A549 (cell line): ENCODE measurements at regions not wholly inside any gene's neighbourhood (a gene's known extent, or its start where the extent isn't known, plus 50 kb on each side); places are given as distances from the start of the nearest gene placed in this dataset.

Experiments
- ATAC-seq, 2 experiments: fragments of 200-7000 bp in 1 of 2; fragments of >200 bp in 1 of 2; cut with Nextera tagmentation in 1 of 2; cut with Tn5 transposase in 1 of 2; 3 replicates each; pipeline versions ENCODE4 v1.8.0 to v1.9.1; 2018 to 2020; ENCODE audit warnings: mild to moderate bottlenecking in 1 of 2, moderate library complexity in 1 of 2
- CTCF ChIA-PET: fragments of 300-600 bp; sonication (Branson Sonifier 250); formaldehyde crosslinking; extraction: SDS; loops from one replicate; lab custom pipeline; 2021; ENCODE audit warnings: antibody characterized with exemption, inconsistent platforms; lab: Yijun Ruan, JAX
- POLR2A ChIA-PET: fragments of 350-600 bp; formaldehyde crosslinking; extraction: SDS; loops from one replicate; lab custom pipeline; 2021; ENCODE audit warnings: antibody characterized with exemption, inconsistent platforms; lab: Yijun Ruan, JAX
- DNase-seq, 2 experiments: peaks; one replicate each; pipeline versions ENCODE4 v3.0.0 to v3.0.0-alpha.2; 2011 to 2016; ENCODE audit warnings: low read depth in 1 of 2, low spot score in 1 of 2
- FAIRE-seq: peaks from 2 replicates; lab custom pipeline; 2011; peaks lifted over from hg19 to GRCh38; lab: Jason Lieb, UNC
- H3K27ac ChIP-seq, 2 experiments: fragments of >200 bp; sonication (Bioruptor Twin); formaldehyde crosslinking; 3 replicates each; pipeline ENCODE4 v1.5.1; 2016 to 2017
- H3K4me1 ChIP-seq: fragments of >200 bp; sonication (Bioruptor Twin); formaldehyde crosslinking; 3 replicates; pipeline ENCODE4 v1.6.1; 2016
- H3K4me2 ChIP-seq: fragments of >200 bp; sonication (Bioruptor Twin); formaldehyde crosslinking; 3 replicates; pipeline ENCODE4 v1.6.1; 2016
- H3K4me3 ChIP-seq: fragments of >200 bp; sonication (Bioruptor Twin); formaldehyde crosslinking; 3 replicates; pipeline ENCODE4 v1.5.1; 2016
- H3K9me3 ChIP-seq: fragments of >200 bp; sonication (Bioruptor Twin); formaldehyde crosslinking; 3 replicates; pipeline ENCODE4 v1.6.1; 2016
- CBX2 ChIP-seq: fragments of 200-600 bp; sonication (generic); IDR thresholded peaks from 2 replicates; pipeline ENCODE4 v1.6.1; 2016; ENCODE audit warnings: low read depth, mild to moderate bottlenecking, borderline replicate concordance
- CEBPB ChIP-seq, 2 experiments: fragments of >200 bp in 1 of 2; sonication (Bioruptor Twin) in 1 of 2; formaldehyde crosslinking in 1 of 2; IDR thresholded peaks; 2 replicates each; pipeline ENCODE4 v1.6.1; 2012 to 2016
- CHD2 ChIP-seq: fragments of 150-350 bp; IDR thresholded peaks from 2 replicates; pipeline ENCODE4 v1.6.1; 2014; ENCODE audit warnings: low read length; ENCODE audit not compliant: partially characterized antibody
- CTCF ChIP-seq: fragments of >200 bp; sonication (Bioruptor Twin); formaldehyde crosslinking; IDR thresholded peaks from 3 replicates; pipeline ENCODE4 v1.5.1; 2016
- E2F6 ChIP-seq: IDR thresholded peaks from 2 replicates; pipeline ENCODE4 v1.6.1; 2012; ENCODE audit warnings: low read depth, borderline replicate concordance
- EHF ChIP-seq: fragments of 250-450 bp; sonication (Bioruptor Pico); IDR thresholded peaks from 2 replicates; pipeline ENCODE4 v1.5.0; 2020; ENCODE audit warnings: mild to moderate bottlenecking
- ELK1 ChIP-seq: fragments of 150-350 bp; IDR thresholded peaks from 2 replicates; pipeline ENCODE4 v1.6.1; 2014; ENCODE audit warnings: low read depth, mild to moderate bottlenecking, low read length
- HMGXB4 ChIP-seq: fragments of 250-450 bp; sonication (Bioruptor Pico); IDR thresholded peaks from 2 replicates; pipeline ENCODE4 v1.5.0; 2021; ENCODE audit warnings: mild to moderate bottlenecking, moderate library complexity, borderline replicate concordance
- HOXA7 ChIP-seq: fragments of 250-450 bp; sonication (Bioruptor Pico); IDR thresholded peaks from 2 replicates; pipeline ENCODE4 v1.5.0; 2020; ENCODE audit warnings: mild to moderate bottlenecking, moderate library complexity
- HOXB5 ChIP-seq: fragments of 250-450 bp; sonication (Bioruptor Pico); IDR thresholded peaks from 2 replicates; pipeline ENCODE4 v1.5.0; 2020; ENCODE audit warnings: mild to moderate bottlenecking, moderate library complexity
- JUNB ChIP-seq: fragments of >200 bp; sonication (Bioruptor Twin); formaldehyde crosslinking; IDR thresholded peaks from 2 replicates; pipeline ENCODE4 v1.6.1; 2016
- KDM5A ChIP-seq: fragments of 200-600 bp; sonication (generic); IDR thresholded peaks from 2 replicates; pipeline ENCODE4 v1.6.1; 2016; ENCODE audit warnings: antibody characterized with exemption, mild to moderate bottlenecking
- MAX ChIP-seq: IDR thresholded peaks from 2 replicates; pipeline ENCODE4 v1.6.1; 2012
- MAZ ChIP-seq: fragments of 150-350 bp; IDR thresholded peaks from 2 replicates; pipeline ENCODE4 v1.6.1; 2014; ENCODE audit warnings: antibody characterized with exemption, low read depth, low read length, borderline replicate concordance
- MYC ChIP-seq: IDR thresholded peaks from 2 replicates; pipeline ENCODE4 v1.6.1; 2012; ENCODE audit warnings: mild to moderate bottlenecking, inconsistent platforms, low read length, improper control_type of control experiment, borderline replicate concordance
- NR3C1 ChIP-seq: fragments of >200 bp; sonication (Bioruptor Twin); formaldehyde crosslinking; IDR thresholded peaks from 3 replicates; pipeline ENCODE4 v1.6.1; 2017
- PBX3 ChIP-seq: IDR thresholded peaks from 2 replicates; pipeline ENCODE4 v1.6.1; 2012
- PHF8 ChIP-seq: fragments of 200-600 bp; sonication (generic); IDR thresholded peaks from 2 replicates; pipeline ENCODE4 v1.6.1; 2016; ENCODE audit warnings: low read depth, mild to moderate bottlenecking, antibody characterized with exemption, moderate library complexity, borderline replicate concordance
- RAD21 ChIP-seq, 2 experiments: fragments of >200 bp in 1 of 2; sonication (Bioruptor Twin) in 1 of 2; formaldehyde crosslinking in 1 of 2; IDR thresholded peaks in 1 of 2; conservative IDR thresholded peaks in 1 of 2; 2 replicates in 1 of 2; 3 replicates in 1 of 2; pipeline ENCODE4 v1.6.1; 2012 to 2018; ENCODE audit warnings: inconsistent platforms in 1 of 2
- RARB ChIP-seq: fragments of 250-450 bp; sonication (Bioruptor Pico); IDR thresholded peaks from 2 replicates; pipeline ENCODE4 v1.8.0; 2021; ENCODE audit warnings: mild to moderate bottlenecking, moderate library complexity
- REST ChIP-seq: fragments of 200-600 bp; sonication (generic); IDR thresholded peaks from 2 replicates; pipeline ENCODE4 v1.6.1; 2016; ENCODE audit warnings: antibody characterized with exemption, mild to moderate bottlenecking, moderate library complexity
- RNF2 ChIP-seq: fragments of 200-600 bp; sonication (generic); IDR thresholded peaks from 2 replicates; pipeline ENCODE4 v1.6.1; 2016; ENCODE audit warnings: low read depth, mild to moderate bottlenecking, antibody characterized with exemption, moderate library complexity, borderline replicate concordance
- TP53 ChIP-seq: fragments of 250-450 bp; sonication (Bioruptor Pico); IDR thresholded peaks from 2 replicates; pipeline ENCODE4 v1.5.0; 2021; ENCODE audit warnings: mild to moderate bottlenecking, moderate library complexity
- ZSCAN20 ChIP-seq: fragments of 250-450 bp; sonication (Bioruptor Pico); IDR thresholded peaks from 2 replicates; pipeline ENCODE4 v1.8.0; 2022; ENCODE audit warnings: mild to moderate bottlenecking, moderate library complexity
- WGBS: methylation state at CpG from one replicate; pipeline ENCODE4 v1.1.6; 2017; ENCODE audit errors: missing lambda C conversion rate; 5-methylcytosine and 5-hydroxymethylcytosine counted together

- TF ChIP-seq MAZ (no peak), CHD2 (no peak), EHF (CRISPR knock-in tag) (no peak), RAD21 (conservative IDR thresholded peaks at IDR 0.05 in 1 of 2, IDR thresholded peaks at IDR 0.05 in 1 of 2) (peak; percentile 52 to 58; a peak in 4 of 5 replicates), ELK1 (no peak), CTCF (peak; percentile 42), CEBPB (IDR thresholded peaks at IDR 0.05) (no peak), JUNB (no peak), RARB (no peak), KDM5A (no peak), REST (no peak), HOXB5 (no peak), E2F6 (no peak)
Observed at GRCh38 chr20:48189181-48189580, 403.9 kb upstream of the SULF2 start (continued).

- 57% methylated on average over 7 of the region's 7 CpGs for WGBS
- FAIRE-seq (no peak), ATAC-seq (no peak), DNase-seq (no peak)
- no peaks in the 10 kb centered on the region for H3K4me1 ChIP-seq
- ChIA-PET POLR2A (no interaction called here), CTCF (interaction anchor here (1.0 kb wide), 1 partner anchor 468 kb away, joined by 3 read pairs; no protein-coding TSS in a partner anchor)
- no peak overlapping the region for H3K4me2 ChIP-seq
- H3K4me3 ChIP-seq, result no peak overlapping the region
- peaks cover 4% of the 10 kb centered on the region; the same call in 1 of the 3 replicates for H3K9me3 ChIP-seq
- H3K27ac ChIP-seq, result no peak overlapping the region
- TF ChIP-seq MYC (no peak), HOXA7 (no peak), TP53 (no peak)
Observed at GRCh38 chr20:48187851-48188250, 402.6 kb upstream of the SULF2 start.

- no peak overlapping the region for H3K27ac ChIP-seq
- H3K4me1 ChIP-seq, result no peaks in the 10 kb centered on the region
- ChIA-PET CTCF (interaction anchor here (1.0 to 1.1 kb wide), 2 partner anchors 434 to 468 kb away, joined by 3 read pairs; no protein-coding TSS in a partner anchor), POLR2A (no interaction called here)
- H3K4me3 ChIP-seq, result no peak overlapping the region
- ATAC-seq (no peak), DNase-seq (no peak), FAIRE-seq (no peak)
- no peak overlapping the region for H3K4me2 ChIP-seq
- H3K9me3 ChIP-seq, result no peaks in the 10 kb centered on the region
- 40% methylated on average over 7 of the region's 7 CpGs for WGBS
- TF ChIP-seq HOXB5, result no peak
- no peak for TF ChIP-seq HMGXB4 (CRISPR knock-in tag)
- no peak for TF ChIP-seq PBX3
- no peak for TF ChIP-seq MAX
- TF ChIP-seq ZSCAN20, result no peak
- TF ChIP-seq NR3C1, result no peak
- TF ChIP-seq CBX2, result no peak
- TF ChIP-seq RNF2, result no peak
- no peak for TF ChIP-seq JUNB
- TF ChIP-seq PHF8, result no peak
Observed at GRCh38 chr20:48186915-48187314, 401.6 kb upstream of the SULF2 start.
